Liver (tissue), 3 donors: ENCODE measurements at regions not wholly inside any gene's neighbourhood (a gene's known extent, or its start where the extent isn't known, plus 50 kb on each side); places are given as distances from the start of the nearest gene placed in this dataset.

ENCODE experiments used
- CTCF ChIP-seq: fragments of 150-350 bp; IDR thresholded peaks from 2 replicates; pipeline ENCODE4 v1.5.1; 2017; ENCODE audit warnings: improper control_type of control experiment, low read depth, low read length; ENCODE audit not compliant: missing input control
- FOXA1 ChIP-seq: IDR thresholded peaks from 2 replicates; pipeline ENCODE4 v1.6.1; 2016; ENCODE audit warnings: antibody characterized with exemption
- GABPA ChIP-seq, 2 donors: IDR thresholded peaks in 1 of 2; conservative IDR thresholded peaks in 1 of 2; 2 replicates each; pipeline ENCODE4 v1.6.1; 2016; ENCODE audit warnings: antibody characterized with exemption in 2 of 2, mild to moderate bottlenecking in 1 of 2, moderate library complexity in 1 of 2
- HNF4A ChIP-seq, 2 donors: conservative IDR thresholded peaks; 2 replicates each; pipeline ENCODE4 v1.6.1; 2016; ENCODE audit warnings: antibody characterized with exemption in 2 of 2, mild to moderate bottlenecking in 2 of 2
- JUND ChIP-seq, 2 donors: IDR thresholded peaks; 2 replicates each; pipeline ENCODE4 v1.6.1; 2016; ENCODE audit warnings: antibody characterized with exemption in 2 of 2
- MAX ChIP-seq: IDR thresholded peaks from 2 replicates; pipeline ENCODE4 v1.6.1; 2016; ENCODE audit warnings: antibody characterized with exemption
- RAD21 ChIP-seq, 2 donors: IDR thresholded peaks; 2 replicates each; pipeline ENCODE4 v1.6.1; 2016; ENCODE audit warnings: antibody characterized with exemption in 2 of 2, mild to moderate bottlenecking in 2 of 2
- REST ChIP-seq: IDR thresholded peaks from 2 replicates; pipeline ENCODE4 v1.6.1; 2016; ENCODE audit warnings: antibody characterized with exemption, mild to moderate bottlenecking
- RXRA ChIP-seq, 2 donors: IDR thresholded peaks; 2 replicates each; pipeline ENCODE4 v1.6.1; 2017 to 2018; ENCODE audit warnings: antibody characterized with exemption in 2 of 2, mild to moderate bottlenecking in 1 of 2
- SP1 ChIP-seq: IDR thresholded peaks from 2 replicates; pipeline ENCODE4 v1.6.1; 2018; ENCODE audit warnings: antibody characterized with exemption, mild to moderate bottlenecking
- donor health status: healthy.
- donor health status: healthy.

- TF ChIP-seq CTCF (no peak), GABPA (IDR thresholded peaks at IDR 0.05 in 1 of 2, conservative IDR thresholded peaks at IDR 0.05 in 1 of 2) (no peak), REST (no peak), RAD21 (IDR thresholded peaks at IDR 0.05) (no peak), FOXA1 (no peak), HNF4A (conservative IDR thresholded peaks at IDR 0.05) (no peak), RXRA (IDR thresholded peaks at IDR 0.05) (no peak), JUND (IDR thresholded peaks at IDR 0.05) (no peak), MAX (no peak), SP1 (no peak)
These were observed 75.9 kb upstream of the DAB2 start for GRCh38 chr5:39500551-39501175.
